GM12891 (cell line): ENCODE measurements at regions not wholly inside any gene's neighbourhood (a gene's known extent, or its start where the extent isn't known, plus 50 kb on each side); places are given as distances from the start of the nearest gene placed in this dataset.

Experiments used
- POLR2A ChIP-seq: IDR thresholded peaks from 2 replicates; pipeline ENCODE4 v1.6.1; 2011; ENCODE audit warnings: low read depth, low read length, control low read depth
- POLR2AphosphoS5 ChIP-seq: IDR thresholded peaks from 2 replicates; pipeline ENCODE4 v1.6.1; 2011; ENCODE audit warnings: low read depth, low read length, control low read depth
- POU2F2 ChIP-seq: IDR thresholded peaks from 2 replicates; pipeline ENCODE4 v1.6.1; 2011; ENCODE audit warnings: low read depth, mild to moderate bottlenecking, control low read depth, low read length, moderate library complexity
- TAF1 ChIP-seq: IDR thresholded peaks from 2 replicates; pipeline ENCODE4 v1.6.1; 2011; ENCODE audit warnings: low read depth, low read length, control low read depth

DNA sequence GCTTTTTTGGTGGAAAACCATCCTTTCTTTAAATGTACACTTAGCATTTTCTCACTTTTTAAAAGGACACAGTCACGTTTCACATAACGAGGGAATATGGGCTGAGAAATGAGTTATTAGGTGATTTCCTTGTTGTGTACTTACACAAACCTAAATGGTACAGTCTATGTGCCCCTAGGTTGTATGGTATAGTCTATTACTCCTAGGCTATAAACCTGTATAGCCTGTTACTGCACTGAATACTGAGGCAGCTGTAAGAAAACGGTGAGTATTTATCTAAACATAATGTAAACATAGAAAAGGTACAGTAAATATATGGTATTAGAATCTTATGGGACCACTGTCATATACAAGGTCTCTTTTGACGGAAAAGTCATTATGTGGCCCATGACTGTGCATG is 913.5 kb upstream of the GHITM start:
- TF ChIP-seq POLR2AphosphoS5, result no peak
- TF ChIP-seq POLR2A, result no peak
- TF ChIP-seq TAF1, result no peak
- no peak for TF ChIP-seq POU2F2
